Endothelial cell of umbilical vein (primary cell): ENCODE measurements at regions not wholly inside any gene's neighbourhood (a gene's known extent, or its start where the extent isn't known, plus 50 kb on each side); places are given as distances from the start of the nearest gene placed in this dataset.

Experiments
- CTCF ChIP-seq, 2 donors: IDR thresholded peaks; 1 replicate in 1 of 2; 2 replicates in 1 of 2; pipeline ENCODE4 v1.5.1; 2011; ENCODE audit warnings: low read length in 2 of 2, mild to moderate bottlenecking in 2 of 2, moderate library complexity in 2 of 2, control low read depth in 1 of 2, inconsistent platforms in 1 of 2, low read depth in 1 of 2; ENCODE audit not compliant: insufficient read depth in 1 of 2; ENCODE audit errors: extremely low read depth in 1 of 2
- EZH2 ChIP-seq: IDR thresholded peaks from 2 replicates; pipeline ENCODE4 v1.6.1; 2012; ENCODE audit warnings: borderline replicate concordance, low read depth, mild to moderate bottlenecking, moderate library complexity, low read length, inconsistent platforms; ENCODE audit not compliant: severe bottlenecking
- JUN ChIP-seq: IDR thresholded peaks from 2 replicates; pipeline ENCODE4 v1.6.1; 2011; ENCODE audit warnings: borderline replicate concordance, low read depth; ENCODE audit not compliant: insufficient read length, insufficient read depth
- POLR2AphosphoS5 ChIP-seq: IDR thresholded peaks from 2 replicates; pipeline ENCODE4 v1.6.1; 2012; ENCODE audit warnings: low read depth, mild to moderate bottlenecking, control low read depth, low read length, moderate library complexity; ENCODE audit not compliant: insufficient read depth

DNA sequence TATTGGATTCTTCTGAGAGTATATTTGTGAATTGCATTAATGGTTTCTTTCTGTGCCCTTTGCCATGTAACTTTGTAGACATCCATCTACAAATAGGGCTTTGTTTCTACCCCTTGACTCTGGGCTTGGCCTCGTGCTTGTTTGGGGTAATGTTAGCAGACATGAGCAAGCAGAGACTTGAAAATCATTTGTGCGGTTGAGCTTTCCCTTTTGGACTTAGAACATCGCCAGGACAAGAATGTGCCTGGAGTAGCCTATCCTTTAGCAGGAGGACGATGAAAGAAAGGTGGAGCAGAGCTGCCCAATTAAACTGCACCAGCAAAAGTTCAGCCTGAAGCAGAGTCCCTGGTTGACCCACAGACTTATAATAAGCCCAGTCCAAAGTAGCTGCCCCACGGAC lies 785.9 kb downstream of the EPHA4 start:
- TF ChIP-seq JUN (no peak), POLR2AphosphoS5 (no peak), EZH2 (no peak), CTCF (IDR thresholded peaks at IDR 0.05; ENCODE audit: extremely low read depth in 1 of 2, insufficient read depth in 1 of 2, low read depth in 1 of 2, low read length in 2 of 2) (no peak)
